ENCODE measurements at regions not wholly inside any gene's neighbourhood (a gene's known extent, or its start where the extent isn't known, plus 50 kb on each side); places are given as distances from the start of the nearest gene placed in this dataset.

DNA sequence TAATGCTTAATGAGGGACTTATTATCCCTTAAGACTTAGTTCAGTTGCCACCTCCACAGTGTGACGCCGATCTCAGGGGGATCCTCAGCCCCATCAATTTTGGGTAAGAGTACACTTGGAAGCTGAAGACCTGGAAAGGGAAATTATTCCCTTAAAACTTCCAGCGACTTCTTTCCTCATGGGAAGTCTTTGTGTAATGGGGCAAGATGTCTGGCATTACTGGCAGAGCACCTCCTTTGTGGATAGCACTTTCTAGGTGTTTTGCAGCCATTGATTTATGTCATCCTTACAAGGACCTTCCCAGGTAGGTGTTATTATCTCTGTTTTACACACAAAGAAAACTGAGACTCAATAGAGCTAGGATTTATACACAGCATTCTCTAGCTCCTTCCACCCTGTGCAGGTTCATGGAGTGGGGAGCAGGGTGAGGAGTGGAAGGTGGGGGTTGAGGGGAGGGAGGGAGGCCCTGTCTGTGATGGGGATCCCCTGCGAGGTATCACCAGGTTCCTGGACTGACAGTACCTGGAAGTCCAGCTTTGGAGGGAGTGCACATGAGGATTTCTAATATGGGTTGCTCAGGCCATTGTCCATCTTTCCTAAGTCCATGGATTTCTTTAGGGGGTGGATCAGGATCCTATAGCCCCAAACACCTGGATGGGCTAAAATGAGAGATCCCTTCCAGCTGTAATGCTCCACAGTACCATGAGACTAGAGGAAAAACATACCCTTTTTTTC is 79.4 kb downstream of the MYCN start:
- no peak for DNase-seq (ENCODE audit: low read depth)

DNA sequence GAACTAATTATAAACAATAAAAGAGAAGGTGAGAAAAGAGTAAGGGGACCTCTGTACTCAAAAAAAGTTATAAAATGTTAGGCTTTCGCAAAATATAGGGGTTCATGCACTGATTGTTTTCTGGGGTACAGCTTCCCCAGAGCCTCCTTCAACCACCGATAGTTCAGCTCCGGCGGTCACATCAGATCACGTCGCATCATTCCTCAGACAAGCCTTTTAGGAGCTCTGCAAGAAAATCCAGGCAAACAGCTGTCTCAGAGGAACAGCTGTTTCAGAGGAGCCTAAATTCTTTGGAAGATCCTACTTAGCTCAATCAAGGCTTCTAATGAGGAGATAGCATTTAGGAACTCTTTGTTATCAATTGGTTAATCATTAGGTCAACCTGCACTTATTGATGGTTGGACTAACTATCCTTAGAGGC is 78.7 kb downstream of the MYCN start:
- no peak for DNase-seq (ENCODE audit: low read depth)

DNA sequence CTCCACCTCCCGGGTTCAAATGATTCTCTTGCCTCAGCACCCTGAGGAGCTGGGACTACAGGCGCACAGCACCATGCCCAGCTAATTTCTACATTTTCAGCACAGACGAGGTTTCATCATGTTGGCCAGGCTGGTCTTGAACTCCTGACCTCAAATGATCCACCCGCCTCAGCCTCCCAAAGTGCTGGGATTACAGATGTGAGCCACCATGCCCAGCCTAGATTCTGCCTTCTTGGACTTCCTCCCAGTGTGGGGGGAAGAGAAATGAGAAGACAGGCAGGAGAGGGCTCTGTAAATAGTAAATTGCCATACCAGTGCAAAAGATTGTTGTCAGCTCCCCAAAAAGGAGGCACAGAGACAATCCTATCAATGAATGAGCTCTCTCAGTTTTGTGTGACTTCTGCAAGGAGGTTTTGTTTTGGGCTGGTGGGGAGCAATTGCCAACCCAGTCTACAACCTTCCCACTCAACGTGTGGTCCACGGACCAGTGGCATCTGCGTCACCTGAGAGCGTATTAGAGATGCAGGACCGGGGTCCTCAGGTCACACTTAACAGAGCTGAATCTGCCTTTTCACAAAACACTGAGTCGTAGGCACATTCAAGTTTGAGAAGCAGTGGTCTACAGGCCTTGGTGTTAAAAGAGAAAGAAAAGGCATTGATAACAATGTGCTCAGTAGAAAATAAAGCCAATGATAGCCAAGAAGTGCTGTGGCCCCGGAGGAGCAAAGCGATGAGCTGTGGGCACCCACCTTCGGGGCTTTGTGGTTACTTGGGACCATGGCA is 78.1 kb downstream of the MYCN start:
- no peak for DNase-seq (ENCODE audit: low read depth)

DNA sequence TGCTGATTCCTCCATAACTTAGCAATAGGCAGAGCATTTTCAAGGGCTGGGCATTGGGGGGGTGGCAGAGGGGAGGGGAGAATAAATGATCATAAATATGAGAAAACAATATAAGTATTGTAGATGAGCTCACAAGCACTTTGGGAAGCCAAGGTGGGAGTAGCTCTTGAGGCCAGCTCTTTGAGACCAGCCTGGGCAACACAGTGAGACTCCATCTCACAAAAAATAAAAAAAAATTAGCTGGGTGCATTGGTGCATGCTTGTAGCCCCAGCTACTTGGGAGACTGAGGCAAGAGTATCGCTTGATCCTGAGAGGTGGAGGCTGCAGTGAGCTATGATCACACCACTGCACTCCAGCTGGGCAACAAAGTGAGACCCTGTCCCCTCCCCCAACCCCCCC is 75.9 kb downstream of the MYCN start:
- no peak for DNase-seq (ENCODE audit: low read depth)

DNA sequence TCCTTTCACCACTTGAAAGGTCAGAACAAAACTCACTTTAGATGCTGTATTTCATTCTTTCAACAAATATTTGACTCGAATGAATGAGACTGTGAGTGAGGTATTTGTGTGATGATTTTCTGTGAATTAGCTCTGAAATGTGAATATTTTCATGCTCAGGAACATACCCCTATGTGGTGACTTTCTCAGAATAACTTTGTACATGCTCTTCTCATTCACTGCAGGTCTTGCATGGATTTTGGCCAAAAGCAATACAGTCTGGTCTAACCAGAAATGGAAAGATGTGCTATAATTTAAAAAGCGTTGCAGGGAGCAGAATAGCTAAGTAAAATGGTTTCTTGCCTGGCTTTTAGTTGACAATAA is 75.5 kb downstream of the MYCN start:
- DNase-seq (ENCODE audit: low read depth): no peak

DNA sequence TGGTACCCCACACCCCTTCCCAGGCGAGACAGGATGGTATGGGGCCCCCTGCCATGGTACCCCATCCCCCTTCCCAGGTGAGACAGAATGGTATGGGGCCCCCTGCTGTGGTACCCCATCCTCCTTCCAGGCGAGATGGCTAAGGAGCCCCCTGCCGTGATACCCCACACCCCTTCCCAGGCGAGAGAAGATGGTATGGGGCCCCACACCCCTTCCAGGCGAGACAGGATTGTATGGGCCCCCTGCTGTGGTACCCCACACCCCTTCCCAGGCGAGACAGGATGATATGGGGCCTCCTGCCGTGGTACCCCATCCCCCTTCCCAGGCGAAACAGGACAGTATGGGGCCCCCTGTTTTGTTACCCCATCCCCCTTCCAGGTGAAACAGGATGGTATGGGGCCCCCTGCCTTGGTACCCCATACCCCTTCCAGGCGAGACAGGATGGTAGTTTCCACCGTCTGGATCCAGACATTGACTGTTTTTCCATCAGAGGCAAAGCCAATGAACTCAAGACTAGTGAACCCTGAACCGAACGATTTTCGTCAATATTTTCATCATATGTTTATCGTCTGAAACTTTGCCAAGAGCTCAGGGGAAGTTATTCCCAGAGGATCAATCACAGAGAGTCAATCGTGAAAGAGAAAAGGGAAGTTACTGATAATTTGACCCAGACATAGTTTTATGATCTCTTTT is 75.0 kb downstream of the MYCN start:
- no peak for DNase-seq (ENCODE audit: low read depth)

DNA sequence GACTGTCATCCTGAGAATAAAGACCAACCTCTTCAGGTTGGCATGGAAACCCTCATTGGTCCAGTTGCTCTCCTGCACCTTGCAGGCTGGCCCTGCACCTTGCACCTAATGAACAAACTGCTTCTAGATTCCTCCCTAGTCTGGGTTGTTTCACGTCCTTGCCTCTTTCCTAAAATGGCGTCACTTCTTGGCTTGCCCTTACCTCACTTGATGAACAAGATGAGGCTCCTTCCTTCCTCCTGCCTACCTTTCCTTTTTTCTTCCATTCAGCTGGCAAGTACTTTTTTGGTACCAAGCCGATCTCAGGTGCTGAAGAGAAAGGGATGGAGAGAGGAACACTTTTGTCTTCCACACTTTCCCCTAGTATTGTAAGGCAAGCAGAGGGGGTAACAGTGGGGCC is 74.5 kb downstream of the MYCN start:
- DNase-seq (ENCODE audit: low read depth): no peak

DNA sequence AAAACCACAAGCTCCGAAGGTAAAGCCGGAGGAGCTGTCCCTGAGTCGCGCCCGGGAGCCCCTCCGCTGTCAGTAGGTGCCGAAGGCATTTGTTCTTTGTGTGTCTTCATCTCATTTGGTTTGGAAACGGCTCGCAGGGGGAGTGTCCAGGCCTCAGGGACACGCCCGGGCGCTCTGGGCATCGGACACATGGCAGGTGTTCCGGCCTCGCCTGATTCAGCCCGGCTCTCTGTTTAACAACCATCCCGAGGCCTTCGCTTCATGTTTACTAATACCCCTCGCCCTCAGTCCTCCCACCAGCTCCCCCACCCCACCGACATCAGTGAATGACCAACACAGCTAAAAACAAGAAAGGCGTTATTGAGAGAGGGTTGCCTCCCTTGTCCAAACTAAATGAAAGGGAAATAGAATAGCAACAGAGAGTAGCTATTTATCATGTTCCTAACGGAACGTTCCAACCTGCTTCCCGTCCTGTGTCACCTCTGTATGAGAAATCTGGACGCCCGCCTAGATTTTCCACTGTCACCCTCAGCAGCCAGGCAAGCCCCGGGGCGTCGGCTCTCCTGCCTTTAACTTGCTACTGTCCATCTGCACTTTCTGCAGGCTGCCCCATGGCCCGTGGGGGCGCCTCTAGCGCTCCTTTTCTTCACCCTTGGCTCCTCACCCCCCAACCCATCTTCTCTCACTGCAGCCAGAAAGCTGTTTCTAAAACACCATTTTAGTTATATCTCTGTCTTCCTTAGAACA is 73.9 kb downstream of the MYCN start:
- no peak for DNase-seq (ENCODE audit: low read depth)

DNA sequence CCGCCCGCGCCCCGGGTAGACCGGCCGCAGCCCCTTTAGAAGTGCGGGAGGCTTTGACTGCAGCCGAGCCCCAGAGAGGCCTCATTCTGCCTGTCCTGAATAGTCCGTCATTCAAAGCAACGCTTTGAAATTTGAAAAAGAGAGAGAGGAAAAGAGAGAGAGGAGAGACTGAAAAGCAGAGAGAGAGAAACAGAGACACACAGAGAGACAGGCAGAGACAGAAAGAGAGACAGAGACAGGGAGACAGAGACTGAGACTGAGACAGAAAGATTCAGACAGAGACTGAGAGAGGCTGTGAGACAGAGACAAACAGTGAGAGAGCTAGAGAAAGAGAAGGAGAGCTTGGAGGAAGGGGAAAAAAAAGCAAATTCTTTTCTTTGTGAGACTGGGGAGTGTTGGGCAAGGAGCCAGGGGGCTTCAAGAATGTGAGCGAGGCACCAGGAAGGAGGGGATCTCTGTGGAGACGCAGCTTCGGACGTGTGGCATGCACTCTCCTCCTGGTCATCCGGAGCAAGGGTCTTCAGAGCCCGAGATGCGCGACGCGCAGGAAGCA is 73.1 kb downstream of the MYCN start:
- no peak for DNase-seq (ENCODE audit: low read depth)

DNA sequence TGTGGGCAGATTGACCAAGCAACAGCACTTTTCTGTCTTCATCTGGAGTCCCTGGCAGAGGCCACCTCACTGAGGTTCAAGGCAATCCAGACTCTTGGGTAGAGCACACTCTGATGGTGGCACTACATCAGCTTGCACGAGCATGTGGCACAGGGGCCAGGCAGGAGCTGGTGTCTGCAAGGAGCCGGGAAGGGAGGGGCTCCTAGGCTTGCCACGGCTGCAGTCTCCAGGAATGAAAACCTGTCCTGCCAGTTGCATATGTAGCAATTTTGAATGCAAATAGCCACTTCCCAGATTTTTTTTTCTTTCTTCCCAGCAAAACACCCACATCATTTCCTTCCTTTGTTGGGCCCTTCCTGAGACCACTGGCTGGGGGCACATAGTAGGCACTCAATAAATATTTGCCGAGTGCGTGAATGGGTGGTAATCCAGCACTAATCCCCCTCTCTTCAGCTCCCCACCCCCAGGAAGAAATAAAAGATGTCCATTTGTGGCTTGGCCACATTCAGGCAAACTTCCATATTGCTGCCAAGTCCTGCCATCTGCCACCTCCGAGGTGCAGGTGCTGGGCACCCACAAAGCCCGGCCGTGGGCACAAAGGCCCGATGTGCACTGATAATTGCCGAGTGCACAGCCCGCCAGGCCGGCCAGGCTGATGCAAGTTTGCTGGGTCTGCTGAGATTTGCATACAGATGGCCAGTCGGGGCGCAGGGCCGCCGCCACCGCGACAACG is 72.4 kb downstream of the MYCN start:
- no peak for DNase-seq (ENCODE audit: low read depth)

DNA sequence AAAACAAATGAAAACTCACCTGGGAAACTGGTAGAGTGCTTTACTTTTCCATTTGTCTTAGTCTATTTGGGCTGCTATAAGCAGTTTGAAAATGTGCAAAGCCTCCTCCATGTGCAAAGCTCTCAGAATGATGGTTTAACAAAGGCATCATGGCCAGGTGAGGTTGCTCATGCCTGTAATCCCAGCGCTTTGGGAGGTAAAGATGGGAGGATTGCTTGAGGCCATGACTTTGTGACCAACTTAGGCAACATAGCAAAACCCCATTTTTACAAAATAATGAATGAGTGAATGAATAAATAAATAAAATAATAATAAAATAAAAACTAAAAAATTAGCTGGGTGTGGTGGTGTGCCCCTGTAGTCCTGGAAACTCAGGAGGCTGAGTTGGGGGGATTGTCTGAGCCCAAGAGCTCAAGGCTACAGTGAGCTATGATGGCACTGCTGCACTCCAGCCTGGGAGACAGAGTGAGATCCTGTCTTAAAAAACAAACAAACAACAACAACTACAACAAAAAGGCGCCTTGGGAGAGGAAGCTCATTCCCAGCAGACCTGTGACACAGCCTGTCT is 71.8 kb downstream of the MYCN start:
- no peak for DNase-seq (ENCODE audit: low read depth)

DNA sequence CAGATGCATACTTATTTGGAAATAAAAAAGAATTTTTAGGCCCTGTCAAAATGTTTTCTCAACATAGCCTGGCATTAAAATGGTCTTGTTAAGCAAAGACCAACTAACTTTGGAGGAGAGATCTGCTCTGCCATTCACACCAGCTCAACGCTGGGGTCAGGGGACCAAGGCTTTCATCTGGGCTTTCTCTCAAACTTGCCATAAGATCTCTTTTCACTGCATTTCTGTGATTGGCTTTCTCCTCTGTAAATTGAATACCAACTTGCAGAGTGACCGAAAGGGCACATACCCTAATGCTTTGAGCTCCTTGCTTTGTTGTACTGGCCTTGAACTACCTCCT is 71.2 kb downstream of the MYCN start:
- no peak for DNase-seq (ENCODE audit: low read depth)

DNA sequence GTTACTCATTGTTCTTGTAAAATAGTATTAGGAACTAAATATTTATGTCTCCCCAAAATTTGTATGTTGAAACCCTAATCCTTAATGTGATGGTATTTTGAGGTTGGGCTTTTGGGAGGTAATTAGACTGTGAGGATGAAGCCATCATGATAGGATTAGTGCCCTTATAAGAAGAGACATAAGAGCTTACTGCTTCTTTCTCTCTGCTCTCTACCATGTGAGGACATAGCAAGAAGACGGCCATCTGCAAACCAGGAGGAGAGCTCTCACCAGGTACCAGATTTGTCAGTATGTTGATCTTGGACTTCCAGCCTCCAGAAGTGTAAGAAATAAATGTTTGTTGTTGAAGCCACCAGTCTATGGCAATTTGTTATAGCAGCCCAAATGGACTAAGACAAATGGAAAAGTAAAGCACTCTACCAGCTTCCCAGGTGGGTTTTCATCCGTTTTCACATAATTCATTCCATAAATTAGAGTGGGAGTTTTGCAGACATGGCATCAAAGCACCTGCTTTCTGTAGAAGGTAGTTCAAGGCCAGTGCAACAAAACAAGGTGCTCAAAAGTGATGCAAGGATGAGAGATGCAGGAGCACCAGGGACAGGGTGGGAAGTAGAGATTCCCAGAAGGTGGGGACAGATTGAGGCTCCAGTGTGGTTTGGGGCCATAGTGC is 70.7 kb downstream of the MYCN start:
- no peak for DNase-seq (ENCODE audit: low read depth)

DNA sequence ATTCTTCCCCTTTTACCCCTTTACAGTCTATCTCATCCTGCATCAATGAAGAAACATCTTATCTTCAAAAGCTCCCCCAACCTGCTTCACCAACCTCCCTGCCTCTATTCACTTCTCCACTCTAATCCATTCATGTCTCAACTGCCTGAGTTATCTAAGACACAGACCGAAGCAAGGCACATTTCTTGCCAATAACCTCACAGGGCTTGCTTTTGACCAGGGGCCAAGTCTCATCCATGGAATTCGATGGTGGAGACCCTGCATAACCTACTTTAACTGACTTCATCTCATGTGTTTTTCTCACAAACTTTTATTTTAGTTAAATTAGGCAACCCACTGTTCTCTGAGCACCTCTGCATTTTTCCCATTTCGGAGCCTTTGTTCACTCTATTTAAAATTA is 69.7 kb downstream of the MYCN start:
- no peak for DNase-seq (ENCODE audit: low read depth)

DNA sequence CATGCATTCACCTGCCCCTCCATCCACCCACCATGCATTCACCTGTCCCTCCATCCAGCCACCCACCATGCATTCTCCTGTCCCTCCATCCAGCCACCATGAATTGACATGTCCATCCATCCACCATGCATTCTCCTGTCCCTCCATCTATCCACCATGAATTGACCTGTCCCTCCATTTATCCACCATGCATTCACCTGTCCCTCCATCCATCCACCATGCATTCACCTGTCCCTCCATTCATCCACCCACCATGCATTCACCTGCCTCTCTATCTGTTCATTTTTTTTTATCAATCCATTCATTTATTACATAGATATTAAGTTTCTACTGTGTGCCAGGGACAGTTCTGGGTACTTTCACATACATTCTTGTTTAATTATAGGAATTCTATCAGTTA is 69.2 kb downstream of the MYCN start:
- DNase-seq (ENCODE audit: low read depth): no peak

DNA sequence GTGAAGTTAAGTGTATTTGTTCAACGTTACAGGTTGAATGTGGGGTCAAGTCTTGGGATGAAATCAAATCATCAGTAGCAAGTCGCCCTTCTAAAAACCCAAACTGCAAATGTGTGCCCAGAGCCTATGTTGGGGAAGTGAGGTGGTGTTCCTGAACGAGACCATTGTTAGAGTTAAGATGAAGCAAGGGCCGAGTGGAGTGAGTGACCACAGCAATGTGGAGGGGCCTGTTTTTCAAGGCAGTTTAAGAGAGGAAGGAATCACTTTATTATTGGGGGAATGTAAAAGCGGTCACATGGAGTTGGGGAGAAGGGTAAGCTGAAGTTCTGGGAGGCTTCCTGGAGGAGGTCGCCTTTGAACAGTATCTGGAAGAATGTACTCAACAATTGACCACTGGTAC is 68.5 kb downstream of the MYCN start:
- DNase-seq (ENCODE audit: low read depth): no peak

DNA sequence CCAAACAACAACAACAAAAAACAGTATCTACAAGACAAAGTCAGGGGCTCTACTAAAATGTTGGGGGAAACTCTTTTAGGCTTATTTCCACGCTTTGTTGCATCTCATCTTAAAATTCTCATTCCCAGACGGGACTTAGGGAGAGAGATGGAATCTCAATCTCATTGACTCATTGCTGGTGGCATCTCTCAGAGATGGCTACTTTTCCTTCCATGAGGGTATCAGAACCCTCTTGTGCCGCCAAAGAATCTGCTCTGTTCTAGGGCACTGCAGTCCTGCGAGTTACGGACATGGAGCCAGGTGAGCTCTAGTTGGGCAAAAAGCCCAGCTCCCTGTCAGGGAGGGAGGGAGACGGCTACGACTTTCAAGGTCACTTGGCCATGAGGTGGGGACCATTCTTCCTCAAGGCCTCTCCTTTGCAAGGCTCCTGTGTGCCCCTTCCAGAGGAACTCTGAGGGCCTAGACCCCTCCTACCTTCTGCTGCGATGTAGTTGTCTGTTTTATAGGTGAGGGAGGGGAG is 68.0 kb downstream of the MYCN start:
- DNase-seq (ENCODE audit: low read depth): no peak

DNA sequence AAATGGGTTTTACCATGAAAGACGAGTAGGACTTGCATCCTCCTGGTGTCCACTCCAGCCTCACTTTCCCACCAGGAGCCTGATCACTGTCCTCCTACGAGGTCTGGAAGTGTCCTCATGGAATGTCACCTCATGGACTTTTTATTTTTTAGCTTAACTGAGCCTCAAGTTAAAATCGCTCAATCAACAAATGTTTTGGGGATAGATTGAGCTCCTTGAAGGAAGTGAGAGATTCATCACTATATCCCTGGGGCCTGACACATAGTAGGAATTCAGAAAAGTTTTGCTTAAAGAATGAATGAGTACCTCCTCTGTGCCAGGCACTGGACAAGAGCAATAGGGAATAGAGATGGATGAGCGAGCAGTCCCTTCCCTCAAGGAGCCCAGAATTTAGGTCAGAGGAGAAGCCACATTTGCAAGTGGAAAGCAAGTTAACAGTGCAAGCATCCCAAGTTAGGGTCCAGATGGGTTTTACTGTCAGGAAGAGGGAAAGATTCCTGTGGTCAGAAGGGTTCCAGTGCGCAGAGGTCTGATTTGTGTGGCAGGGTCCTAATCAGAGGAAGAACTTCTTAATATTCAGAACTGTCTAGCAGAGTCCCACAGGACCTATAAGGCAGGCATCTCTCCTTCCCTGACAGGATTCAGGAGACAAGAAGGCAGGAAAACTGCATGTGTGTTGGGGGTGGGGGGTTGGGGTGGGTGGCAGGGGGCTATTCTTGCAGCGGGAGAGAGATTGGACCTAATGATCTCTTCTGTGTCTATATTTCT is 67.0 kb downstream of the MYCN start:
- no peak for DNase-seq (ENCODE audit: low read depth)

DNA sequence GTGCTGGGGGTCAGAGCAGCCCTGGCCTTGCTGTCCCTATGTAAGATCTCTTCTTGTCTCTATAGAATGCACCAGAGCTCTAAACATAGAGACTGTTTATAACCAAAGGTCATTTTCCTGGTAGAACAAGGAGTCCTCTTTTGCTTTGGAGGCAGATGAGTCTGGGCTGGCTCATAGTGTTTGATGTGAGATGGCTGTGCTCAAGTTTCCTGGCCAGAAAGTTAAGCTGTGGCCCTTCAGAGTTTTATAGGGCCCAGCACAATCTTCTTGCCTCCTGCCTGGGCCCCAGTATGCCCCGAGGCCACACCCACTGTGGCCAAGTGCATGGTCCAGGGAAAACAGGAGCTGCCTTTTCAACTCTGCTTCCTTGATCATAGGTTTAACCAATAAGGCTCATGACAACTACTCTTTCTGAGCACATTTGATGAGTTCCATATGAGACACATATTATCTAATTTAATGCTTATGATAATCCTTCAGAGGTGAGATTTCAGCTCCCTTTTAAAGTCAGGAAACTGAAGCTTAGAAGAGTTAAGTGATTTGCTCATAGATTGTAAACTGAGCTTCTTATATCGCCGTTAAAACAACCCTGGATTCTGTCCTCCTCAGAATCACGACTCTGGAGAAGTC is 66.3 kb downstream of the MYCN start:
- no peak for DNase-seq (ENCODE audit: low read depth)
